Lung (tissue), 11 donors: ENCODE measurements at regions not wholly inside any gene's neighbourhood (a gene's known extent, or its start where the extent isn't known, plus 50 kb on each side); places are given as distances from the start of the nearest gene placed in this dataset.

Experiments used
- ATAC-seq: fragments of 200-7000 bp; cut with Tn5 transposase; one replicate; pipeline ENCODE4 v1.9.1; 2020; ENCODE audit warnings: moderate number of reproducible peaks; ENCODE audit not compliant: insufficient read depth, low FRiP score
- DNase-seq, 3 donors: peaks; one replicate each; pipeline ENCODE4 v3.0.0-alpha.2; 2013 to 2017
- H3K27ac ChIP-seq, 2 donors: one replicate each; pipeline ENCODE4 v1.5.1; 2013; ENCODE audit warnings: mild to moderate bottlenecking in 2 of 2, moderate library complexity in 2 of 2, control low read depth in 1 of 2, inconsistent platforms in 1 of 2, low read depth in 1 of 2, low read length in 1 of 2
- H3K27me3 ChIP-seq, 3 donors: one replicate each; pipeline ENCODE4 v1.5.1; 2013; ENCODE audit warnings: low read length in 2 of 3; ENCODE audit not compliant: control insufficient read depth in 3 of 3, insufficient read depth in 3 of 3
- H3K36me3 ChIP-seq, 4 donors: one replicate each; pipeline ENCODE4 v1.5.1; 2013; ENCODE audit warnings: low read length in 4 of 4, mild to moderate bottlenecking in 1 of 4, moderate library complexity in 1 of 4; ENCODE audit not compliant: control insufficient read depth in 4 of 4, insufficient read depth in 4 of 4
- H3K4me1 ChIP-seq, 5 donors: one replicate each; pipeline ENCODE4 v1.5.1; 2013; ENCODE audit warnings: low read length in 5 of 5, mild to moderate bottlenecking in 2 of 5, moderate library complexity in 1 of 5; ENCODE audit not compliant: control insufficient read depth in 5 of 5, insufficient read depth in 5 of 5
- H3K4me3 ChIP-seq: one replicate; pipeline ENCODE4 v1.5.1; 2013; ENCODE audit warnings: mild to moderate bottlenecking, control low read depth, moderate library complexity
- H3K9ac ChIP-seq, 2 donors: one replicate each; pipeline ENCODE4 v1.5.1; 2013; ENCODE audit warnings: low read length in 2 of 2, control low read depth in 1 of 2; ENCODE audit not compliant: insufficient read depth in 1 of 2
- H3K9me3 ChIP-seq, 4 donors: one replicate each; pipeline ENCODE4 v1.5.1; 2013; ENCODE audit warnings: low read length in 3 of 4, mild to moderate bottlenecking in 1 of 4, moderate library complexity in 1 of 4; ENCODE audit not compliant: control insufficient read depth in 4 of 4, insufficient read depth in 3 of 4
- WGBS, 2 donors: extraction: QIAGEN DNeasy Blood & Tissue Kit; methylation state at CpG; one replicate each; pipeline ENCODE4 v1.1.7; 2013; 5-methylcytosine and 5-hydroxymethylcytosine counted together
- TF ChIP-seq, protein P1 (sequence below): IDR thresholded peaks from 2 replicates; pipeline ENCODE4 v1.5.1; 2012; ENCODE audit warnings: mild to moderate bottlenecking; ENCODE audit errors: control extremely low read depth, extremely low read depth
- donor health status: control.
- donor health status: control.
- donor health status: Bipolar disorder and iron deficiency.
- donor health status: healthy.
- donor health status: DM: yes; HTN: yes; CAD: no.

DNA sequence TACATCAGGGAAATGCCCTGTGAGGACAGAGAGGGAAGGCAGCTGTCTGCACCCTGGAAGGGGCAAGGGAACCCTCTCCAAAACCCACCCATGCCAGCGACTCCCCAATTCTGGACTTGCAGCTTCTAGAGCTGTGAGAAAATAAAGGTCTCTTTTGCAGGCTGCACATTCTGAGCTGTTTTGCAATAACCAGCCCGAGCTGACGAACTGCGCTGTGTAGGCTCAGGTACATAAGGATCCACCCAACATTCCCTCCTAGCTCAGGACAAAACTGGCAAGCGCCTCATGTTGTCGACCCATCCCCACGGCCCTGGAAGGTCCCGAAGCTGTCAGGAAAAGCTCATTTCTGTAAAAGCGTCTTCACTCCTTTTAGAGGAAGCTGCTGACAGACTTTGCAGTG lies 271.8 kb downstream of the CRLF2 start:
- 68 to 73% methylated on average over 9 of the region's 9 CpGs for WGBS, 2 donors
- Histone ChIP-seq H3K9me3 (peaks cover 0 to 2% (median 0%) of the 10 kb centered on the region in 4 donors), H3K27me3 (peaks cover 0 to 3% (median 0%) of the 10 kb centered on the region in 3 donors), H3K4me3 (no peak overlapping the region), H3K4me1 (no peaks in the 10 kb centered on the region), H3K27ac (no peak overlapping the region), H3K36me3 (no peaks in the 10 kb centered on the region), H3K9ac (no peak overlapping the region)
- ATAC-seq: no peak
- no peak for DNase-seq
- TF ChIP-seq, protein P1, sequence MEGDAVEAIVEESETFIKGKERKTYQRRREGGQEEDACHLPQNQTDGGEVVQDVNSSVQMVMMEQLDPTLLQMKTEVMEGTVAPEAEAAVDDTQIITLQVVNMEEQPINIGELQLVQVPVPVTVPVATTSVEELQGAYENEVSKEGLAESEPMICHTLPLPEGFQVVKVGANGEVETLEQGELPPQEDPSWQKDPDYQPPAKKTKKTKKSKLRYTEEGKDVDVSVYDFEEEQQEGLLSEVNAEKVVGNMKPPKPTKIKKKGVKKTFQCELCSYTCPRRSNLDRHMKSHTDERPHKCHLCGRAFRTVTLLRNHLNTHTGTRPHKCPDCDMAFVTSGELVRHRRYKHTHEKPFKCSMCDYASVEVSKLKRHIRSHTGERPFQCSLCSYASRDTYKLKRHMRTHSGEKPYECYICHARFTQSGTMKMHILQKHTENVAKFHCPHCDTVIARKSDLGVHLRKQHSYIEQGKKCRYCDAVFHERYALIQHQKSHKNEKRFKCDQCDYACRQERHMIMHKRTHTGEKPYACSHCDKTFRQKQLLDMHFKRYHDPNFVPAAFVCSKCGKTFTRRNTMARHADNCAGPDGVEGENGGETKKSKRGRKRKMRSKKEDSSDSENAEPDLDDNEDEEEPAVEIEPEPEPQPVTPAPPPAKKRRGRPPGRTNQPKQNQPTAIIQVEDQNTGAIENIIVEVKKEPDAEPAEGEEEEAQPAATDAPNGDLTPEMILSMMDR: no peak

- Histone ChIP-seq H3K27me3 (peaks cover 0 to 3% (median 0%) of the 10 kb centered on the region in 3 donors), H3K4me3 (no peak overlapping the region), H3K9me3 (no peaks in the 10 kb centered on the region), H3K27ac (no peak overlapping the region), H3K4me1 (no peaks in the 10 kb centered on the region), H3K9ac (no peak overlapping the region), H3K36me3 (no peaks in the 10 kb centered on the region)
- TF ChIP-seq, protein P1: no peak
- WGBS, 2 donors: 71 to 77% methylated on average over 26 of the region's 26 CpGs
- ATAC-seq (no peak), DNase-seq (no peak)
Measured at GRCh38 chrX:936979-937769, 275.3 kb downstream of the CRLF2 start.

- ATAC-seq (no peak), DNase-seq (no peak)
- no peaks in the 10 kb centered on the region for H3K9me3 ChIP-seq
- H3K27me3 ChIP-seq: peaks cover 0 to 3% (median 0%) of the 10 kb centered on the region in 3 donors
- no peaks in the 10 kb centered on the region for H3K36me3 ChIP-seq
- no peak overlapping the region for H3K9ac ChIP-seq
- no peak overlapping the region for H3K4me3 ChIP-seq
- no peak overlapping the region for H3K27ac ChIP-seq
- H3K4me1 ChIP-seq: no peaks in the 10 kb centered on the region
- WGBS, 2 donors: 83 to 84% methylated on average over 11 of the region's 11 CpGs
- TF ChIP-seq, protein P1: no peak
Measured at GRCh38 chrX:933611-934010, 278.8 kb downstream of the CRLF2 start.

GRCh38 chrX:928606-929005 lies 283.8 kb downstream of the CRLF2 start:
- Histone ChIP-seq H3K9me3 (peaks cover 0 to 8% (median 2%) of the 10 kb centered on the region in 4 donors), H3K4me3 (no peak overlapping the region), H3K9ac (no peak overlapping the region), H3K36me3 (no peaks in the 10 kb centered on the region), H3K4me1 (no peaks in the 10 kb centered on the region), H3K27me3 (no peaks in the 10 kb centered on the region), H3K27ac (no peak overlapping the region)
- 30 to 65% methylated on average over 4 of the region's 4 CpGs for WGBS, 2 donors
- TF ChIP-seq, protein P1: no peak
- DNase-seq: no peak
- ATAC-seq: no peak
